WERI-Rb-1 (cell line): ENCODE measurements at regions not wholly inside any gene's neighbourhood (a gene's known extent, or its start where the extent isn't known, plus 50 kb on each side); places are given as distances from the start of the nearest gene placed in this dataset.

Experiments
- DNase-seq: peaks from one replicate; pipeline ENCODE4 v3.0.0-alpha.2; 2020
- H3K27ac ChIP-seq: fragments of 250-450 bp; sonication (Bioruptor Pico); 2 replicates; pipeline ENCODE4 v1.5.1; 2020; ENCODE audit warnings: mild to moderate bottlenecking, moderate library complexity
- H3K27me3 ChIP-seq: fragments of 250-450 bp; sonication (Bioruptor Pico); 2 replicates; pipeline ENCODE4 v1.5.1; 2021; ENCODE audit warnings: mild to moderate bottlenecking, low read depth, moderate library complexity; ENCODE audit not compliant: insufficient read depth, severe bottlenecking
- H3K36me3 ChIP-seq: fragments of 250-450 bp; sonication (Bioruptor Pico); 2 replicates; pipeline ENCODE4 v1.5.1; 2020; ENCODE audit warnings: mild to moderate bottlenecking, moderate library complexity
- H3K4me3 ChIP-seq: 2 replicates; pipeline ENCODE4 v1.5.1; 2011; ENCODE audit warnings: low read depth, mild to moderate bottlenecking, control low read depth, low read length
- H3K9me3 ChIP-seq: fragments of 250-450 bp; sonication (Bioruptor Pico); 2 replicates; pipeline ENCODE4 v1.5.1; 2021; ENCODE audit warnings: mild to moderate bottlenecking, moderate library complexity; ENCODE audit not compliant: severe bottlenecking
- TF ChIP-seq, protein P1 (sequence below): IDR thresholded peaks from 2 replicates; pipeline ENCODE4 v1.5.1; 2011; ENCODE audit warnings: low read depth, mild to moderate bottlenecking, control low read depth, inconsistent platforms, low read length

DNA sequence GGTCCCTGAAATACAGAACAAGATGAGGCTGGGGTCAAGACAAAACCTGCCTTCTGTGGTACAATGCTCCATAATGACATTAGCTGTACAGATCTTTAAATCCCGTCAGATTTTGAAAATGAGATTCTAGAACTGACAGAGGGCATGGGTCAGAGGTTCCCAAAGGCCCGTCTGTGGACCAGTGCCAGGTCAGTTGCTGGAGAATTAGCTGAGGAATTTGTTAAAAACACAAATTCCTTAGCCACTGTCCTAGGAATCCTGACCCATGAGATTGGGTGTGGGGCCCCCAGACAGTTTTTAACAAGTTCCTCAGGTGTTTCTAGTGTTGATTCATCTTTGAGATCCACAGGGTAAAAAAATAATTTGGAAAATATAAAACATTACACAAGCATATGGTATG, 97.0 kb downstream of the SIPA1L2 start:
- no peaks in the 10 kb centered on the region for H3K9me3 ChIP-seq
- H3K27ac ChIP-seq = no peak overlapping the region
- DNase-seq = no peak
- TF ChIP-seq, protein P1, sequence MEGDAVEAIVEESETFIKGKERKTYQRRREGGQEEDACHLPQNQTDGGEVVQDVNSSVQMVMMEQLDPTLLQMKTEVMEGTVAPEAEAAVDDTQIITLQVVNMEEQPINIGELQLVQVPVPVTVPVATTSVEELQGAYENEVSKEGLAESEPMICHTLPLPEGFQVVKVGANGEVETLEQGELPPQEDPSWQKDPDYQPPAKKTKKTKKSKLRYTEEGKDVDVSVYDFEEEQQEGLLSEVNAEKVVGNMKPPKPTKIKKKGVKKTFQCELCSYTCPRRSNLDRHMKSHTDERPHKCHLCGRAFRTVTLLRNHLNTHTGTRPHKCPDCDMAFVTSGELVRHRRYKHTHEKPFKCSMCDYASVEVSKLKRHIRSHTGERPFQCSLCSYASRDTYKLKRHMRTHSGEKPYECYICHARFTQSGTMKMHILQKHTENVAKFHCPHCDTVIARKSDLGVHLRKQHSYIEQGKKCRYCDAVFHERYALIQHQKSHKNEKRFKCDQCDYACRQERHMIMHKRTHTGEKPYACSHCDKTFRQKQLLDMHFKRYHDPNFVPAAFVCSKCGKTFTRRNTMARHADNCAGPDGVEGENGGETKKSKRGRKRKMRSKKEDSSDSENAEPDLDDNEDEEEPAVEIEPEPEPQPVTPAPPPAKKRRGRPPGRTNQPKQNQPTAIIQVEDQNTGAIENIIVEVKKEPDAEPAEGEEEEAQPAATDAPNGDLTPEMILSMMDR = no peak
- no peak overlapping the region for H3K4me3 ChIP-seq
- no peaks in the 10 kb centered on the region for H3K27me3 ChIP-seq
- H3K36me3 ChIP-seq = no peaks in the 10 kb centered on the region; the same call in 1 of the 2 replicates

- H3K27me3 ChIP-seq = no peaks in the 10 kb centered on the region
- H3K4me3 ChIP-seq = no peak overlapping the region
- DNase-seq = no peak
- H3K9me3 ChIP-seq = no peaks in the 10 kb centered on the region
- H3K36me3 ChIP-seq = no peaks in the 10 kb centered on the region; the same call in 1 of the 2 replicates
- TF ChIP-seq, protein P1 = no peak
- no peak overlapping the region for H3K27ac ChIP-seq
These were observed 98.6 kb downstream of the SIPA1L2 start for GRCh38 chr1:232531291-232531690.

DNA sequence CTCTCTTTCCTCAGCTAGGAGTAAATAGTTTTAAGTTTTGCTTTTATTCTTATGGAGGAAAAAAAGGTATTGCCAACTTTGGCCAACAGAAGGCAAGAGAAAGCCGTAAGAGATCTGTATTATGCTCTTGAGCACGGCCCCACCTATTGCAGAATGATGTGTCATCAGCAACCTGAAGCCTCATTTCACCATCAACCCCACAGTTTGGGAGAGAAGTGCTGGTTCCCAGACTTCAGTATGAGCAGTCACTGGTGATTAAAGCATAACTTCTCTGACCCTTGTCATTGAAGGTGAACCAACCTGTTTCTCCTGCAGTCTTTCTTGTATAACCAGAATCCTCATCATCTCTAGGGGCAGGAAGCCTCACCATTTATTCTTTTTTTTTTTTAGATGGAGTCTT, 100.2 kb downstream of the SIPA1L2 start:
- Histone ChIP-seq H3K27me3 (no peaks in the 10 kb centered on the region), H3K27ac (no peak overlapping the region), H3K4me3 (no peak overlapping the region), H3K9me3 (no peaks in the 10 kb centered on the region), H3K36me3 (no peaks in the 10 kb centered on the region; the same call in 1 of the 2 replicates)
- no peak for DNase-seq
- TF ChIP-seq, protein P1 = no peak

- TF ChIP-seq, protein P1 = no peak
- H3K4me3 ChIP-seq = no peak overlapping the region
- no peak overlapping the region for H3K27ac ChIP-seq
- no peaks in the 10 kb centered on the region; the same call in 1 of the 2 replicates for H3K36me3 ChIP-seq
- H3K9me3 ChIP-seq = no peaks in the 10 kb centered on the region
- no peak for DNase-seq
- H3K27me3 ChIP-seq = no peaks in the 10 kb centered on the region
These were observed 101.4 kb downstream of the SIPA1L2 start for GRCh38 chr1:232528472-232529089.

GRCh38 chr1:232524056-232524455, 105.9 kb downstream of the SIPA1L2 start:
- H3K36me3 ChIP-seq = no peaks in the 10 kb centered on the region
- no peaks in the 10 kb centered on the region for H3K9me3 ChIP-seq
- H3K27me3 ChIP-seq = no peaks in the 10 kb centered on the region
- H3K27ac ChIP-seq = no peak overlapping the region
- no peak overlapping the region for H3K4me3 ChIP-seq
- DNase-seq = no peak
- TF ChIP-seq, protein P1 = no peak

GRCh38 chr1:232522189-232522588, 107.7 kb downstream of the SIPA1L2 start:
- no peak for DNase-seq
- no peak overlapping the region for H3K27ac ChIP-seq
- no peaks in the 10 kb centered on the region for H3K9me3 ChIP-seq
- H3K4me3 ChIP-seq = no peak overlapping the region
- H3K36me3 ChIP-seq = no peaks in the 10 kb centered on the region
- TF ChIP-seq, protein P1 = no peak
- no peaks in the 10 kb centered on the region for H3K27me3 ChIP-seq
